HCT116 (cell line): ENCODE measurements at regions not wholly inside any gene's neighbourhood (a gene's known extent, or its start where the extent isn't known, plus 50 kb on each side); places are given as distances from the start of the nearest gene placed in this dataset.

Experiments
- ATAC-seq: fragments of 200-7000 bp; cut with Tn5 transposase; 2 replicates; pipeline ENCODE4 v1.9.1; 2020; ENCODE audit warnings: mild to moderate bottlenecking, moderate library complexity
- BruUV-seq: library from RNA; stranded (reverse); fragments of 400-500 nt; replicated peaks from 2 replicates; lab custom pipeline; 2021; lab: Mats Ljungman, UMichigan
- CTCF ChIA-PET: fragments of 300-600 bp; sonication (Branson Sonifier 250); formaldehyde crosslinking; loops from one replicate; lab custom pipeline; 2021; ENCODE audit warnings: antibody characterized with exemption; lab: Charles Lee
- POLR2A ChIA-PET: fragments of 300-600, 350-600 bp; sonication (Branson Sonifier 250); formaldehyde crosslinking; loops from one replicate; lab custom pipeline; 2021; ENCODE audit warnings: antibody characterized with exemption; lab: Charles Lee
- RAD21 ChIA-PET, 2 experiments: fragments of 300-600 bp; sonication (Branson Sonifier 250); formaldehyde crosslinking; loops; one replicate each; lab custom pipeline; 2023; ENCODE audit warnings: low total read pairs in 2 of 2; ENCODE audit not compliant: uncharacterized antibody in 2 of 2, unreplicated experiment in 2 of 2, low non-redundant PET in 1 of 2; lab: Charles Lee
- DNase-seq: peaks from one replicate; pipeline ENCODE4 v3.0.0-alpha.2; 2010; ENCODE audit warnings: low read depth, low spot score
- H2AFZ ChIP-seq: fragments of 200-600 bp; shearing (Covaris generic), sonication (generic); 2 replicates; pipeline ENCODE4 v1.6.1; 2017; ENCODE audit warnings: low read depth, mixed run types, mixed read lengths, antibody characterized with exemption, low read length; ENCODE audit not compliant: poor library complexity, severe bottlenecking
- H3K27ac ChIP-seq: 2 replicates; pipeline ENCODE4 v1.5.1; 2012; ENCODE audit warnings: low read depth, low read length
- H3K27me3 ChIP-seq: fragments of 200-600 bp; sonication (generic); 2 replicates; pipeline ENCODE4 v1.6.1; 2016; ENCODE audit warnings: mixed run types, low read length, mixed read lengths; ENCODE audit not compliant: insufficient read depth
- H3K36me3 ChIP-seq, 2 experiments: fragments of 200-500 bp in 1 of 2; fragments of 200-600 bp in 1 of 2; sonication (Bioruptor generic) in 1 of 2; sonication (generic) in 1 of 2; 2 replicates each; pipeline versions ENCODE4 v1.5.1 to v1.6.1; 2014 to 2016; ENCODE audit warnings: low read length in 2 of 2, inconsistent platforms in 1 of 2, mixed read lengths in 1 of 2, mixed run types in 1 of 2; ENCODE audit not compliant: insufficient read depth in 2 of 2, control insufficient read depth in 1 of 2
- H3K4me1 ChIP-seq, 2 experiments: fragments of 200-600 bp in 1 of 2; sonication (generic) in 1 of 2; 2 replicates each; pipeline versions ENCODE4 v1.5.1 to v1.6.1; 2012 to 2017; ENCODE audit warnings: low read length in 2 of 2, inconsistent platforms in 1 of 2, mild to moderate bottlenecking in 1 of 2, mixed read lengths in 1 of 2, mixed run types in 1 of 2, moderate library complexity in 1 of 2; ENCODE audit not compliant: insufficient read depth in 2 of 2, control insufficient read depth in 1 of 2
- H3K4me2 ChIP-seq: fragments of 200-600 bp; sonication (generic); 2 replicates; pipeline ENCODE4 v1.6.1; 2017; ENCODE audit warnings: mixed run types, low read length, mixed read lengths
- H3K4me3 ChIP-seq, 2 experiments: fragments of 200-600 bp in 1 of 2; sonication (generic) in 1 of 2; replicated peaks in 1 of 2; 2 replicates each; pipeline ENCODE4 v1.5.1; 2011 to 2016; ENCODE audit warnings: low read length in 2 of 2, control low read depth in 1 of 2, low read depth in 1 of 2, mild to moderate bottlenecking in 1 of 2, mixed read lengths in 1 of 2, mixed run types in 1 of 2
- H3K79me2 ChIP-seq: fragments of 200-600 bp; sonication (generic); 2 replicates; pipeline ENCODE4 v1.6.1; 2017; ENCODE audit warnings: mild to moderate bottlenecking, mixed run types, low read length, moderate library complexity, mixed read lengths; ENCODE audit not compliant: insufficient read depth
- H3K9ac ChIP-seq: fragments of 200-600 bp; sonication (generic); 2 replicates; pipeline ENCODE4 v1.6.1; 2016; ENCODE audit warnings: low read length, mixed read lengths
- H3K9me2 ChIP-seq: fragments of 200-600 bp; sonication (generic), shearing (Covaris generic); 2 replicates; pipeline ENCODE4 v1.6.1; 2017; ENCODE audit warnings: mixed run types, mild to moderate bottlenecking, moderate library complexity; ENCODE audit not compliant: insufficient read depth
- H3K9me3 ChIP-seq, 2 experiments: fragments of 200-500 bp in 1 of 2; fragments of 200-600 bp in 1 of 2; sonication (Bioruptor generic) in 1 of 2; sonication (generic) in 1 of 2; 2 replicates each; pipeline ENCODE4 v1.6.1; 2014 to 2017; ENCODE audit warnings: low read length in 2 of 2, mixed read lengths in 2 of 2, inconsistent platforms in 1 of 2, low read depth in 1 of 2, mild to moderate bottlenecking in 1 of 2, mixed run types in 1 of 2, moderate library complexity in 1 of 2; ENCODE audit not compliant: control insufficient read depth in 1 of 2, insufficient read depth in 1 of 2
- H4K20me1 ChIP-seq: fragments of 200-600 bp; sonication (generic), shearing (Covaris generic); 2 replicates; pipeline ENCODE4 v1.6.1; 2017; ENCODE audit warnings: mixed run types, mild to moderate bottlenecking, moderate library complexity; ENCODE audit not compliant: insufficient read depth
- CBX3 ChIP-seq: IDR thresholded peaks from 2 replicates; pipeline ENCODE4 v1.6.1; 2012; ENCODE audit warnings: low read depth
- CEBPB ChIP-seq: IDR thresholded peaks from 2 replicates; pipeline ENCODE4 v1.6.1; 2012; ENCODE audit warnings: low read depth
- CTCF ChIP-seq, 3 experiments: fragments of 200-600 bp in 1 of 3; sonication (generic) in 1 of 3; IDR thresholded peaks in 2 of 3; conservative IDR thresholded peaks in 1 of 3; 2 replicates each; pipeline ENCODE4 v1.5.1; 2012 to 2017; ENCODE audit warnings: low read depth in 2 of 3, low read length in 2 of 3, antibody characterized with exemption in 1 of 3, borderline replicate concordance in 1 of 3, control low read depth in 1 of 3, mild to moderate bottlenecking in 1 of 3, mixed read lengths in 1 of 3, mixed run types in 1 of 3, moderate library complexity in 1 of 3; ENCODE audit not compliant: insufficient read depth in 1 of 3
- EZH2phosphoT487 ChIP-seq: fragments of 200-600 bp; IDR thresholded peaks from 2 replicates; pipeline ENCODE4 v1.6.1; 2018; ENCODE audit warnings: antibody characterized with exemption, borderline replicate concordance
- MAX ChIP-seq: IDR thresholded peaks from 2 replicates; pipeline ENCODE4 v1.6.1; 2012
- REST ChIP-seq: IDR thresholded peaks from 2 replicates; pipeline ENCODE4 v1.6.1; 2012; ENCODE audit warnings: low read depth
- SIN3A ChIP-seq: IDR thresholded peaks from 2 replicates; pipeline ENCODE4 v1.6.1; 2012; ENCODE audit warnings: low read depth
- SRF ChIP-seq: IDR thresholded peaks from 2 replicates; pipeline ENCODE4 v1.6.1; 2012; ENCODE audit warnings: low read depth
- TCF7L2 ChIP-seq: IDR thresholded peaks from 2 replicates; pipeline ENCODE4 v1.7.0; 2011; ENCODE audit warnings: borderline replicate concordance, inconsistent platforms; ENCODE audit not compliant: insufficient read depth, insufficient read length; ENCODE audit errors: extremely low read depth
- YY1 ChIP-seq: IDR thresholded peaks from 2 replicates; pipeline ENCODE4 v1.6.1; 2011; ENCODE audit warnings: low read length, low read depth, moderate library complexity, mild to moderate bottlenecking; ENCODE audit not compliant: insufficient replicate concordance; ENCODE audit errors: extremely low read depth
- ZNF274 ChIP-seq: fragments of 200-500 bp; sonication (Bioruptor generic); IDR thresholded peaks from 2 replicates; pipeline ENCODE4 v1.6.1; 2014; ENCODE audit warnings: mild to moderate bottlenecking, low read depth, low read length, inconsistent platforms
- intact Hi-C: fragments of 100-400 bp; cut with micrococcal nuclease; formaldehyde crosslinking; loops from 2 replicates; pipeline ENCODE4 v1.10.0; 2022

GRCh38 chr9:11233696-11234095, 620.9 kb upstream of the PTPRD start:
- BruUV-seq = no TSS peak
- DNase-seq = no peak
- no peak overlapping the region for H2AFZ ChIP-seq
- intact Hi-C loops = no loop called here
- RAD21 ChIA-PET = no interaction called here
- H3K4me3 ChIP-seq = no peak overlapping the region
- no peaks in the 10 kb centered on the region for H3K9me2 ChIP-seq
- no peak overlapping the region for H3K27ac ChIP-seq
- H3K9me3 ChIP-seq = peaks cover 0 to 17% of the 10 kb centered on the region in 2 experiments; a peak in 2 of 4 replicates
- no peaks in the 10 kb centered on the region for H3K4me1 ChIP-seq
- H4K20me1 ChIP-seq = no peaks in the 10 kb centered on the region
- no peak for TF ChIP-seq CTCF (IDR thresholded peaks at IDR 0.05 in 2 of 3, conservative IDR thresholded peaks at IDR 0.05 in 1 of 3; ENCODE audit: borderline replicate concordance in 1 of 3, insufficient read depth in 1 of 3, low read depth in 2 of 3, low read length in 2 of 3)
- TF ChIP-seq EZH2phosphoT487 = no peak
- no peak for TF ChIP-seq TCF7L2
- no peak for TF ChIP-seq SIN3A
- TF ChIP-seq SRF = no peak
- no peak for TF ChIP-seq CBX3
- no peak for TF ChIP-seq ZNF274
- TF ChIP-seq YY1 = no peak
- TF ChIP-seq REST = no peak
- no peak for TF ChIP-seq MAX
- TF ChIP-seq CEBPB = no peak
- ATAC-seq = no peak
- H3K79me2 ChIP-seq = no peaks in the 10 kb centered on the region
- H3K9ac ChIP-seq = no peak overlapping the region
- no peaks in the 10 kb centered on the region for H3K27me3 ChIP-seq
- POLR2A ChIA-PET = no interaction called here
- H3K36me3 ChIP-seq = no peaks in the 10 kb centered on the region
- no peak overlapping the region for H3K4me2 ChIP-seq
- CTCF ChIA-PET = no interaction called here
